GM18511 (cell line): ENCODE measurements at regions not wholly inside any gene's neighbourhood (a gene's known extent, or its start where the extent isn't known, plus 50 kb on each side); places are given as distances from the start of the nearest gene placed in this dataset.
"Not testable (repeated sequence)": the region's sequence is repeated elsewhere in the genome, so short reads cannot be mapped to it uniquely, and the experiment has no call there.

Experiments
- ATAC-seq: cut with Tn5 transposase; IDR thresholded peaks from one replicate; pipeline ENCODE4 v1.9.1; 2021; ENCODE audit warnings: mild to moderate bottlenecking, moderate library complexity; ENCODE audit not compliant: unreplicated experiment

DNA sequence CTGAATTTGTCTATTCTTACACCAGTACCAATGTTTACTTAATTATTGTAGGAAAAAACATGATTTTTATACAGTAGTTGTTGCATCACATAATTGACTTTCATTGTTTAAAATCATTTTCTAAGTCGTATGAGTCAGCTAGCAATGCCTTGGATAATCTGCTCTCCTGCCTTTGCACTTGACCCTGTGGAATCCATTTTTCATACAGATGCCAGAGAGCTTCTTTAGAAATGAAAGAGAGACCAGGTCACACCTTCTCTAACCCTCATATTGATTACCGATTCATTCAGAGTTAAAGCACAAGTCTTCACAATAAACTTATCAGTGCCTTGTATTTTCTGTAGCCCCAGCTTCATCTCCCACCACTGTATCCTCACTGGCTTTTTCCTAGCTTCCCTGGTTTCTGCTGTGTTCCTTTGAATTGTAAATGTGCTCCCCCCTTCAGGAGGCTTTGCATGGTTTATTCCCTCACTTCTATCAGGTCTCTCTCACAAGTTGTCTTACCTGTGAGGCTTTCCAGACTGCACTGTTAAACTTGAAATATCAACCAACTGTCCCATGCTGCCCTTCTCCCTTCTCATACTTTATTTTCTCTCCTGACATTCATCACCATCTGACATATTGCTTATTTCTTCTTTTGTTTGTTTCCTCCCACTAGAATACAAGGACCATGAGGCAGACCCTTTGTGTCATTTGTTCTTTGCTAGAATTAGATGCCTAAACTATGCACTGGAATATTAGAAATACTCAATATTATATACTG is 662.0 kb upstream of the GBE1 start:
- ATAC-seq = no peak

DNA sequence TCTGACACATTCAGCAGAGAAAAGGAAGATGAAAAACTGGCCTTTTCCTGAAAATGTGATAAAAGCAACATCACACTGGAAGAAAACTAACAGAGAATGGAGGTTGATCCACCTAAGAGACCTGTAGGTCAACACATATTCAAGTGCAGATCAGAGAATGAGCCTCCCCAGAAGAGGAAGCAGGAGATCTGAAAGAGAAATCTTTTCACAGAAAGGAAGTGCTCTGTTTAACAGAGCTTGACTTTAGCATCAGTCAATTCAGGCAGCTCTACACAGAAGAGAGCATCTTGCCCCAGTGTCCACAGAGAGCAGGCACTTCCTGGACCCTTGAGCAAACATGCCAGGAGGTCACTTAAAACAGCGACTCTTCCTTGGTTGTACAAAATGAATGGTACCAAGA is 655.4 kb upstream of the GBE1 start:
- no peak for ATAC-seq

DNA sequence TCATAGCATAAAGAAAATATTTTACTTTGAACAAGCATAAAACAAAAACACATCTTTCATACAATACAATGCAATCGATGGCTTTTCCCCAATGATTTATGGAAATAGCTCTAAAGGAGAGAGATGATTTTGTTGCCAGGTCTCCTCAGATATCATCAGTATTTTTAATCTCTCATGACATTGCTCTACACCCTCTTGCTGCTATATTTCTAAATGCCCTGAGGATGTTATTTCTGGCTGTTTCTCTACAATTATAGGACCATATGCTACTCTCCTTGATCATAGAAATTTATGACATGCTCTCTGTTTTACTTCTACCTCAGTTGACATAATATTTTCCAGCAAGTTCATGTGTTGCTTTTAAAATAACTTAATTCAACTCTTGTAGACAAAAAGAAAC is 654.9 kb upstream of the GBE1 start:
- ATAC-seq = no peak

DNA sequence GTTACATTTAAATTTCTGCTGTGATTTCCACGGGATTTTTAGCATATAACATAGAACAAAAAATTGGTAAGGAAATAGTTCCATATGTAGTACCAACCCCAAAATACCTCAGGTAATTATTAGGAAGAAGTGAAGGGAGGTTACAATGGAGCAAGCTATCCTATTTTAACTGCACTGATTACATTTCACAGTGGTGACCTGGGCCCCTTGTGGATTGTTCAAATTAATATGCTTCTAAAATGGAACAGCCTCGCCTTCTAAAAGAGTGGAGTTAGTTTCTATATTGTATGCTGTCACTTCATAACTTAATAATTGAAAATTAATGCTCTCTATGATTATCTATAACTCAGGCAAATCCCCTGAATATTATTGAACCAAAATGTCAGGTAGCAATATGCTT is 651.7 kb upstream of the GBE1 start:
- no peak for ATAC-seq

DNA sequence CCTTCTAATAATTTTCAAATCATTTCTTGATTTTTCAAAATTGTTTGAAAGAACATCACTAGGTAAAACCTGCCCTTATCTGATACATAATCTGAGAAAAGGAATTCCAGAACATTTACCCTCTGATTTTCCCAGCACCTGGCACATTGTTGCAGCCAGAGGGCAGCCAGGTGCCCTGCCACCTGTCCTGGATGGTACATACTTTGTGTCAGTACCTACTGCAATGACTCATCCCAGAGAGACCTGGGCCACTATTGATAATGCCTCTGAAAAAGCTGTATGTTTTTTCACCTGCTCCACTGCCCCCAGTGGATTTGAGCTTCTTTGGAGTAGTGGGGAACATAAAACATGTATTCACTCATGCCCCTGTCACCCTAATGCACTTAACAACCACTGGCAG is 648.9 kb upstream of the GBE1 start:
- ATAC-seq = no peak

DNA sequence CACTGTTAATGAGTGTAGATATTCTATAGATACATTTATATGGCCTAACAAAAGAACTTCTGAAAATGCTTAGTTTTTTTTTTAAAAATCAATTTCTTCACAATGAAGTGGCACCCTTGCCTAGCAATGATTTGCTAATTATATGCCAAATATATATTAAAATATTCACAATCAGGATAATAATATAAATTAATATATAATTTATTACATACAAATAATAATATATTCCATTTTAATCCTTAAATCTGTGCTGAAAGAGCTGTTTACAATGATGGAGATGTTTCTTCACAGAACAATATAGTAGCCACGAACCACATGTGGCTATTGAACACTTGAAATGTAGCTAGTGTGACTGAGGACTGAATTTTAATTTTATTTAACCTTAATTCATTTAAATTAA is 648.4 kb upstream of the GBE1 start:
- no peak for ATAC-seq

DNA sequence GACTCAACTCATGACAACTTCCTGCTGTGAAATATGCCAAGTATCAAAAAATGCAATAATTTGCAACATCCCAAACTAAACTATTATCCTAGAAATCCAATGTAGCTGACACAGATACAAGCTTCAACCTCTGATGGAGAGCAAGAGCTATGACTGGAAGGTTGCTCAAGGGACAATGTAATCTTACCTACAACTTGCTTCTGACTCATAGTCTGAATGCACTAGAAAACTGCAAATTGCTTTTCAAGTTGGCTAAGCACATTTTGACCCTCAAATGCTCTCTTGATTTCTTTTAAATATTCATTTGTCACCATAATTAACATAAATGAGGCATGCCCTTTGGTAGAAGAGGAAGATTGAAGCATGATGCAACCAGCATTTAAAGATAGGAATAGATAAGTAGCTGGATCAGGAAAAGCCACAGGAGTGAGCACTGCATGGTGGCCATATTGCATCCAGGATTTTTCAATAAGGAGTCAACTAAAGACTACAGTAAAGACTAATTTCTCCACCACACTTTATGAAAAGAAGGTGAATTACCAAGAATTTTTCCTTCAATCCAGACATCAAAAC is 630.8 kb upstream of the GBE1 start:
- no peak for ATAC-seq

DNA sequence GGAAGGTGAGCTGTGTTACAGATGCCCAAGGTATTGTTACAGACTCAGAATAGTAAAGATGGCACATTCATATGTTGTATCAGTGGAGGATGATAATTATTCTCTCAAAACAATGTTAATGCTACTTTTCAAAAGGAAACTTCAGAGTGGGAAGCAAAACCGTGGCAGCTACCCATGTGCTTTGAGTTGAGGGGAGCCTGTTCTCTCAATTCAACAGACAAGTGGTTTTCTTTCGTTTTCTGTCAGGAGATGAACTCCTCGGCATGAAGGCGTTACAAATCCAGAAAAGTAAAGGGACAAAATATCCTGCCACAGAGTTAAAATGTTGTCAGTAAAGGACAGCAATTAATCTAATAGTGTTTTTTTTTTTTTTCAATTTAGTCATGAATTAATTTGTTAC is 629.4 kb upstream of the GBE1 start:
- ATAC-seq = no peak

DNA sequence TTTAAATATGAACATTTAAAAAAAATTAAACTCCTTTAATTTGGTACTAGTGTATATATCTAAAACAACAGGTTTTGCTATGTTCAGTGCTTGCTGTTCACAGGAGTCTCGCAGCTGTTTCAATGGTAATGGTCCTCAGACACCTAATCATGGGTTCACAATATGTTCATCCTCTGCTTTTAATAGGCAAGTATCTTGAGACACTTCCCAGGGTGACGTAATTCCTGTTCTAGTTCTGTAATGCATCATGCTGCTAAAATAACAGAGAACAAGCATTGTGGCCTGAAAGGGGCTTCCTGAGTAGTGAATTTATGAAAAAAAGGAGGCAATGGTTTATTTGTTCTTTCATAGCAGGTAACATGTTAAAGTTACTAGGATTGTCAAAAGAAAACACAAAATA is 625.2 kb upstream of the GBE1 start:
- ATAC-seq = no peak

DNA sequence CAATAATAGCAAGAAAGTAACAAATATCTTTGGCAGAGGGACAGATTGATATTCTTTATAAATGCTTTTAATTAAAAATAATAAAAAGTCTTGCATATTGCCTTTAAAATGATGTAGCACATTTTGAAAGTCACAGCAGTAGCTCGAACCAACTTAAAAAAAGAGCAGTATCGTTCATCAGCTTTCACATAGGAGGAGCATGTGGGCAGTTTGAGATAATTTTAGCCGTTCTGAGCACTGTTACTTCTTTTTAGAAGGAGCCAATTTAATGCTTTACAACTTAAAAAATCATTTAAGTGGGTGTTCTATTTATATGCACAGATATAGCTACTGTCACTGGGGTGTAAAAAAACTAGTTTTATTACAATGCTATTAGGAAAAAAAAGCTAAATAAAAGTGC is 622.7 kb upstream of the GBE1 start:
- ATAC-seq = no peak

DNA sequence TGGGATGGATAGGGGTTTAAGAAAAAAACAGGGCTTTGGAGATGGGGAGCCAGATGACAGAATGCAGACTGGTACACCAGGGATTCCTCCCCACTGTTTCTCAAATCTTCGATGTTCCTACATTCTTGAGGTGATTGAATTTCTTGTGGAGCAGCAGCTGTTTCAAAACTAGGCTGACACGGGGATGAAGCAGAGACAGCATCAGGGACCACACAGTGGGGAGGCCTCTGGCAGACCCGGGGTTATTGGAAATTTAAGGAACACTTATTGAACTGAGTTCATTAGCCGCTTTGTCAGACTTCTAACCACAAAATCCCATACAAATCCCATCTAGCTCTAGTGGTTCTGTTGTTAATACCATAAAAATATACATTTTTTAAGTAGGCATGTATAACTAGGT is 621.4 kb upstream of the GBE1 start:
- ATAC-seq = no peak

DNA sequence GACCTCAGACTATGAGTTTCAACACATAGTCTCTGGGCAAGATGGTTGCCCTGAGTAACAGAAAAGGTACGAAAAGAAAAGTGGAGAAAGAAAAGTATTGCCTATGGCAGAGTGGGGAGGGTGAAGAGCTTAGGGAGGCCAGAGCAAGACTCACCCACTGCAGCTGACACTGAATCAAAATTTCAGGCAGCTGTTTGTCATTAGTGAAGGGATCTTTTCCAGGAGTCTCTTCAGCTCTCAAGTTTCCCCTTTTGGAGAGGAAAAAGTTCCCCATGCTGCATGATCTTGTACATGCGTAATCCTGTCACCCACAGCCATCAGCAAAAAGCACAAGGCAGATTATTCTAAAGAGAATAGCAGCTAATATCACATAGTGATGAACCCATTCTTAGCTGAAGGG is 616.9 kb upstream of the GBE1 start:
- no peak for ATAC-seq

DNA sequence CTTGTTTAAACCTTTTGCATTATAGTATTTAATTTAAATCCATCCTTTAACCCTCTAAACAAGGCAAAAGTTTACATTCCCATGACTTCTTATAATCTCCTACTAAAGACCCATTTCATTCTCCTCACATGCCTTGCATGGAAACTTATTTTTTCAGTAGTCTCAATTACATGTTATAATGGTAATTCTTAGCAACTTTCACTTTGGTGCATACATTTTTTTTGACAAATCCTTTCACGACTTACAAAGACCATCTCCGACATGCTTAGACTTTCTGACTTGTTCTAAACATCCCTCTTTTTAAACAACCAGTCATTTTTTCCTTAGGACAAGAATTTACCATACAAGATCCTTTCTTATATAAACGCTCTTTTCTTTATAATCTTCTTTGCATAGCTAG is 615.4 kb upstream of the GBE1 start:
- no peak for ATAC-seq

DNA sequence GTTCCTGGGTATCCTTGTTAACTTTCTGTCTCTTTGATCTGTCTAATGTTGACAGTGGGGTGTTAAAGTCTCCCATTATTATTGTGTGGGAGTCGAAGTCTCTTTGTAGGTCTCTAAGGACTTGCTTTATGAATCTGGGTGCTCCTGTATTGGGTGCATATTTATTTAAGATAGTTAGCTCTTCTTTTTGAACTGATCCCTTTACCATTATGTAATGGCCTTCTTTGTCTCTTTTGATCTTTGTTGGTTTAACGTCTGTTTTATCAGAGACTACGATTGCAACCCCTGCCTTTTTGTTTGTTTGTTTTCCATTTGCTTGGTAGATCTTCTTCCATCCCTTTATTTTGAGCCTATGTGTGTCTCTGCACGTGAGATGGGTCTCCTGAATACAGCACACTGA is 612.4 kb upstream of the GBE1 start:
- not testable (repeated sequence) for ATAC-seq

DNA sequence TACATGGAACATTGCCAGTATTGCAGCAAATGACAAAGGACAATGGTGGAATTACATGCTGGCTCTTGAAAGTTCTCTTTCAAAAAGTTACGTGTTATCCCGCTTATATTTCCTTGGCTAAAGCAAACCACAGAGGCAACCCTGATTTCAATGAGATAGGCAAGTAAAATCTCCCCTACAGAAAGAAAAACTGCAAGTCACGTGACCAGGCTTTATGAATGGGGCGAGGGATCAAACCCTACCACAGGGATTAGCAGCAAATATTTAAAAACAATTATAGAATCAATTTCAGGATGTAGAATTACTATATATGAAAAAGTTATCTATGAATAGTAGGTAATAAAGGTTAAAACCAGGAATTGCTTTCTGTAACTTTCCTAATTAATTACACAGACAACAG is 603.4 kb upstream of the GBE1 start:
- no peak for ATAC-seq

DNA sequence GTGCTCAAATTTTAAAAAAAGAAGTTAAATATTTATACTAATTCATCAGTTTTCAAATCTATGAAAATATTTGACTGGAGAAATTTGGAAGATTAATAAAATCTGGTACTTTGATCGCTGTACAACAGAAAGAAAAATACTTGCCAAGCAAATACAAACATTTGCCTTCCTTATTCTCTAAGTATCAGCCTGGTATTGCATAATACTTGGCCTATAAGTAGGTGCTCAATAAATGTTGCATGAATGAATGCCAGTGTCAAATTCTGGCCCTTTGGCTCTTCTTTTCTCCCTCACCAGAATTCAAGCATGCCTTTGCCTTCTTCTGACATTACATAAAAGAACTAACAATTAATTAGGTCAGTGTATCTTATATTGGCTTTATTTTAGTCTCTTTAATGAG is 601.7 kb upstream of the GBE1 start:
- no peak for ATAC-seq

DNA sequence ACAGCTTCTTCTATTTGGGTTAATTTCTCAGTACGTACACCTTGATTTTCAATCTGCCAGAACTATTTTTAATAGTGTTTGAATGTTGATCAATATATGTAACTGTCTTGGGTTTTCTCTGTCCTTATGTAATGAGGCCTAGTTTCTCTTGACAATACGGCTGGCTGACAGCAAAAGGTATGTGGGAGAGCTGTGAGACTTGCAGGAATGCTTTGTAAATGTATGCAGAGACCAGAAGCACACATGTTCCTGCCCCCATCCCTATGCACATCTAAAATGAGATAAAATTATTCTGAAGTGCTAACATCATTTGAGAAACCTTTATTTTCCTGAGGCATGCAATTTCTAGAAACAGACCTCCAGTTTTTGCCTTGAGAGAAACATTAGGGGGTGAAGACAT is 593.8 kb upstream of the GBE1 start:
- no peak for ATAC-seq

DNA sequence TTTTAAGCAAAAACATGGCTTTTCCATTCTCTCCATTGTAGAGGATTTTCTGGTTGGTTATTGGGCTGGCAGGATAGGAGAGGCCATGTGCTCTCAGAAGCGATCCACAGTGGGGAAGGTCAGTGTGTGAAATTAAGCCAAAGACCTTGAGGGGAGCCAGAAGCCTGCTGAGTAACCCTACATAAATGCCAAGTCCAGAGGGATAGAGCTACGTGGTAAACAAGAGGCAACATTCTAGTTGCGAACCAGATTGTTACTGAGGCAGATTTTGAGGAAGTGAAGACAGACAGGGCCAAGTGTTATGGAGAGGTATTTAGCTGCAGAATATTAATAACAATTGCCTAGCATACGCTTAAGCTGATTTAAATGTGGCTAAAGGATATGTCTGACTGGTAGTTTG is 592.8 kb upstream of the GBE1 start:
- ATAC-seq = no peak

DNA sequence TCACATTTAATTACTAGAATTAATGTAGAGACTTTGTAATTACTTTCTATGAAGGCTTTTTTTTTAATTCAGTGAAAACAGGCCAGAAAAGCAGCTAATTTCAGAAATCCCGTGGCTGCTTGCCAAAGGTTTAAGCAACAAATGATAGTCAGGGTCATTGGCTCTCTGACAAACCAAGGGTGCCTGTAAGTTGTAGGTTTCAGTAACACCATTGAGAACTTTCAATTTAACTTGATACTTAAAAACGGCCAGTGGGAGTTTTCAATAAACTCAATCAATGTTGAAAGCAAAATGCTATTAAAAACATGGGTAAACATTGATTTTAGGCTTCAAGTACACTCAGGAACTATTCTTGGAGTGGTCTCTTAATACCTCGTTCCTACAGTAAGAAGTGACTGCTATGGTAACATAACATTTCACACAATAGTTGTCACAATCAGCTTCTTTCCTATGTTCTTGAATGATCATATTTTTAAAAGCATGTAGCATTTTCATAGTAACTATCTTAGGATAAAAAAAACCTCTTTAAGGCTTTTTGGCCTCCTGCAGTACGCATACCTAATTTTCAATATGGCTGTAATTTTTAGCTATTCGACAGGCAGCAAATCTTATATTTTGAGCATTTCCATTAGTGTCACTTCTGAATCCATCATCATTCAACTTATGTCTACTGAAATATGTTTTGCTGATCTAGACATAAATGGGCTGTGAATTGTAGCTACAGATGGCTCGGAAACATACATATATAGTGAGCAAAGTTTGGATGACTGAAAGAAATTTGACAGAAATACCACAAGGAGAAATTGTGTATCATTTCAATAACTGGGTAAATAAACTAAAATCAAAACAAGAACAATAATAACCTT is 592.1 kb upstream of the GBE1 start:
- ATAC-seq = no peak

DNA sequence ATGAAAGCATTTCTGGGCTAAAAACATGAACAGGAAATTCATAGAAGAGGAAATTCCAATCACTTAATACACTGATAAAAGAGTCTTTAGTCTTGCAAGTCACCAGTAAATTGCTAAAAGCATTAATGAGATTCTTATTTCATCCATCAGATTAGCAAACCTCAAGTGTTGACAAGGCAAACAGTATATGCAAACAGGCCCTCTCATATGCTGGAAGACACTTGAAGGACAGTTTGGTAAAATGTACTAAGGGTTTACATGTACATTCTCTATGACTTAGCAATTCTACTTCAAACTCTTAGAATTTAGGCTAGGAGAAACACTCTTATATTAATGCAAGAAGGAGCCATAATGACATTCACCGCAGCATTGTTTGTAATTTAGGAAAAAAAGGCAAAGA is 586.1 kb upstream of the GBE1 start:
- ATAC-seq = no peak

DNA sequence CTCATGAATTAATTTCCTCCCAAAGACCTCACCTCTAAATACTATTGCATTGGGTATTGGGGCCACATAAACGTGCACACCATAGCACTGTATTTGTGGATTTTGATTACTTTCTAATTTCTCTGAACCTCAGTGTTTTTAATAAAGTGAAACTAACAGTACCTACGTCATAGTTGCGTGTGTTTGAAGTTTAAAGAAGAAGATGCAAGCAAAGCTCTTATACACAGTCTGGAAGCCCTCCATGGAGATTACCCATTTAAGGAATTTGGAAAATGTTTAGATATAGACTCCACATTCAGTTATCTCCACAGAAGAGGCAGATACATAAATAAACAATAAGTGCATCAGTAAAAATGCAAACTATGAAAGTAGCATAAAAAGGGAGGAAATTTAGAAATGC is 581.1 kb upstream of the GBE1 start:
- ATAC-seq = no peak

DNA sequence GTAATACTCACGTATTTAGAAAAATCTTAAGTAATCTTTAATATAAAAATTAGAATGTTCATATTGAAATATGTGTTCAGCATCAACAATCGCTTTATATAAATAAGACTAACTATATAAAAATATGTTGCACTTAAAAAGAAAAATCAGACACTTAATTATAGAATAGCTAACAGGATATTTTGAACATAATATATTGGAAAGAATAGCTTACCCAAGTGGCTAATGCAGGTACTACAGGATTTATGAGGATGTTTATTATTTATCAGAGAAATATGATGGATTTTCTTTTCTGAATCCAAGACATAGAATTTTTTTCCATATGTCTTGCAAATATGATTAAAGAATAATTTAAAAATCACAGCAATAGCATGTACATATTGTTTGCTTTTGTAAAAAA is 567.9 kb upstream of the GBE1 start:
- ATAC-seq = no peak
